HUES6 (cell line): ENCODE measurements at regions not wholly inside any gene's neighbourhood (a gene's known extent, or its start where the extent isn't known, plus 50 kb on each side); places are given as distances from the start of the nearest gene placed in this dataset.

ENCODE experiments used
- H3K27ac ChIP-seq: 2 replicates; pipeline ENCODE4 v1.7.0; 2013; ENCODE audit warnings: low read depth, mild to moderate bottlenecking, low read length, inconsistent platforms
- H3K27me3 ChIP-seq: 2 replicates; pipeline ENCODE4 v1.6.1; 2013; ENCODE audit warnings: low read length; ENCODE audit not compliant: control insufficient read depth, insufficient read depth
- H3K36me3 ChIP-seq: 2 replicates; pipeline ENCODE4 v1.6.1; 2013; ENCODE audit warnings: low read length; ENCODE audit not compliant: control insufficient read depth, insufficient read depth
- H3K4me1 ChIP-seq: 2 replicates; pipeline ENCODE4 v1.6.1; 2013; ENCODE audit warnings: low read length; ENCODE audit not compliant: control insufficient read depth, insufficient read depth
- H3K4me3 ChIP-seq: 2 replicates; pipeline ENCODE4 v1.5.1; 2013; ENCODE audit warnings: low read depth, low read length
- H3K9ac ChIP-seq: one replicate; pipeline ENCODE4 v1.6.1; 2013; ENCODE audit warnings: mild to moderate bottlenecking, low read length
- H3K9me3 ChIP-seq: 2 replicates; pipeline ENCODE4 v1.6.1; 2013; ENCODE audit warnings: low read depth, low read length; ENCODE audit not compliant: control insufficient read depth, insufficient read depth

DNA sequence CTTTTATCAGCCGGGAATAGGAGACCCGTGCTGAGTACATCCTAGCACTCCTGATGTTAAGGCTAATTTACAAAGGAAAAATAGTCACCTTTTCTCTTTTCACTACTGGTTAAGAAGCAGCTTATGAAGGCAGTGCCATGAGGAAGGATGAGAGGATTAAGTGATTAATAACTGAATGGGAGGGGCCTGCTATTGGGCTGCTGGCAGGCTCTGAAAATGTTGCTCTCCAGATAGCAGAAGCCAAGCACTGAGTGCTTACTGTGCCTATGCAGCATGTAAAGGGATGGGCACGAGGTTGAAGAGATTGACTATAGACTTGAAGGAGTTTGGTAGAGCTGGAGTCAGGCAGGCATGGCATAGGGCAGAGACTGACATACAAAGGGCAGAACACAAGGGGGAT lies 282.4 kb upstream of the THSD7B start:
- Histone ChIP-seq H3K27ac (no peak overlapping the region), H3K27me3 (no peaks in the 10 kb centered on the region), H3K4me1 (no peaks in the 10 kb centered on the region), H3K36me3 (no peaks in the 10 kb centered on the region), H3K9ac (no peak overlapping the region), H3K4me3 (no peak overlapping the region), H3K9me3 (0 out of 2 replicates have a peak, but pooled peaks cover 4% of the 10 kb centered on the region)

- Histone ChIP-seq H3K9ac (no peak overlapping the region), H3K9me3 (0 out of 2 replicates have a peak, but pooled peaks cover 4% of the 10 kb centered on the region), H3K4me1 (no peaks in the 10 kb centered on the region), H3K36me3 (no peaks in the 10 kb centered on the region), H3K4me3 (no peak overlapping the region), H3K27ac (no peak overlapping the region), H3K27me3 (no peaks in the 10 kb centered on the region)
These were observed 283.3 kb upstream of the THSD7B start for GRCh38 chr2:136482006-136482405.

DNA sequence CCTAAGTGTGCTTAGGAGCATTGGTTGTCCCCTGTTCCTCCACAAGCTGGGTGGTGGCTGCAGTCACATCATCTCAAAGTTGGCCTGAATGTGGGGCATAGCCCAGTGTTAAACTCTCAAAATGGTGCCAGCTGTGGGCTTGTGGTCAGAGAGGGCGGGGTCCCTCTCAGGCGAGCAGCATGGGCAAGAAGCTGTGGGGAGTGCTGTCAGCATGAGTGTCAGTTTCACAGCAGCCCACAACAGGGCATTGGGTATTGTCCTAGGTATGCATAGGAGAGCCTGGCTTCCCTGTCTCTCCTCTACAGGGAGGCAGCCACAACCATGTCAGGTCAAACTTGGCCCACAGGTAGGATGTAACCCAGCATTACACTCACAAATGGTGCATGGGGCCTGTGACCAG lies 285.6 kb upstream of the THSD7B start:
- 0 out of 2 replicates have a peak, but pooled peaks cover 4% of the 10 kb centered on the region for H3K9me3 ChIP-seq
- H3K9ac ChIP-seq = no peak overlapping the region
- no peaks in the 10 kb centered on the region for H3K36me3 ChIP-seq
- H3K4me3 ChIP-seq = no peak overlapping the region
- no peaks in the 10 kb centered on the region for H3K27me3 ChIP-seq
- H3K27ac ChIP-seq = no peak overlapping the region
- no peaks in the 10 kb centered on the region for H3K4me1 ChIP-seq

- no peaks in the 10 kb centered on the region for H3K36me3 ChIP-seq
- H3K9ac ChIP-seq = no peak overlapping the region
- peaks cover 2% of the 10 kb centered on the region; the same call in 1 of the 2 replicates for H3K4me1 ChIP-seq
- H3K4me3 ChIP-seq = no peak overlapping the region
- no peak overlapping the region for H3K27ac ChIP-seq
- H3K9me3 ChIP-seq = no peaks in the 10 kb centered on the region
- H3K27me3 ChIP-seq = no peaks in the 10 kb centered on the region
These were observed 296.5 kb upstream of the THSD7B start for GRCh38 chr2:136468799-136469369.

GRCh38 chr2:136452528-136452927 lies 312.8 kb upstream of the THSD7B start:
- H3K27me3 ChIP-seq = no peaks in the 10 kb centered on the region

DNA sequence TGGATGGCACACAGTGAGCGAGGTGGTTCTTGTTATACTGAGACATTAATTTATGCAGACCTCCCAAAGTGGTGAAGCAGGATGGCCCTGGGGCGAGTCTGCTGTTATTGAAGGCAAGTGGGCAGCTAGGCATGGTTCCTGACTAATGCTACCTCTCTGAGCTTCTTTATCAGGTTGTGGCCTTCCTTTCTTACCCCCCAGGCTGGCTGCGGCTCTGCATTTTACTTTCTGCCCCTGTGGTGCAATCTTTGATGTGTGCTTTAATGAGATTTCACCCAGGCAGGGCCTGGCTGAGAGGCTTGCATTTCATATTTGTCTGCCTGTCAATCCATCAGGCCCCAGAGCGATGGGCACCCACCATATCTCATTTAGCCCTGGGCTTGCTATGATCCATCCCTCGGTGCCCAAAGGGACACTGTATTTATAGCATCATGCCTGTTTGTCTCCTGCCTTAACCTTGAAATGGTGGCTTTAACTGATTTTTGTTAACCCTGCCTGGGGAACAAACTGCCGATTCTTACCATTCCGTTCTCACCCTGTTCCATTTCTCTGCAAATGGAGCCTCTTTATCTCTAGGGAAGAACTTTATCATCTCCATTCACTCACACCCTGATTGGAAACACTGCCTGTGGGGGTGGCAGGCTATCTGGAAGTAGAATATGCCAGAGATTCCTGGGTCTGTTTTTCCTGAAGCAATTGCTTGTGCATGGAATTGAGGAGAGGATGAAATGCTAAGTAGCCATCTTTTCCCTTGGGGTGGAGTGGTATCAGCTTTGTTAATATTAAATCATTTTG lies 316.2 kb upstream of the THSD7B start:
- no peak overlapping the region for H3K27ac ChIP-seq
- no peaks in the 10 kb centered on the region for H3K36me3 ChIP-seq

More at GRCh38 chr2:136452528-136452927, 312.8 kb upstream of the THSD7B start:
- no peaks in the 10 kb centered on the region for H3K36me3 ChIP-seq
- no peak overlapping the region for H3K4me3 ChIP-seq
- H3K27ac ChIP-seq = no peak overlapping the region
- H3K4me1 ChIP-seq = peaks cover 8% of the 10 kb centered on the region; the same call in 1 of the 2 replicates
- no peaks in the 10 kb centered on the region for H3K9me3 ChIP-seq
- H3K9ac ChIP-seq = no peak overlapping the region

GRCh38 chr2:136448432-136448831 lies 316.9 kb upstream of the THSD7B start:
- H3K4me3 ChIP-seq = no peak overlapping the region
- no peak overlapping the region for H3K9ac ChIP-seq

More for the DNA sequence above, 316.2 kb upstream of the THSD7B start:
- Histone ChIP-seq H3K9ac (no peak overlapping the region), H3K9me3 (no peaks in the 10 kb centered on the region), H3K4me1 (peaks cover 8% of the 10 kb centered on the region; the same call in 1 of the 2 replicates), H3K27me3 (no peaks in the 10 kb centered on the region), H3K4me3 (no peak overlapping the region)

DNA sequence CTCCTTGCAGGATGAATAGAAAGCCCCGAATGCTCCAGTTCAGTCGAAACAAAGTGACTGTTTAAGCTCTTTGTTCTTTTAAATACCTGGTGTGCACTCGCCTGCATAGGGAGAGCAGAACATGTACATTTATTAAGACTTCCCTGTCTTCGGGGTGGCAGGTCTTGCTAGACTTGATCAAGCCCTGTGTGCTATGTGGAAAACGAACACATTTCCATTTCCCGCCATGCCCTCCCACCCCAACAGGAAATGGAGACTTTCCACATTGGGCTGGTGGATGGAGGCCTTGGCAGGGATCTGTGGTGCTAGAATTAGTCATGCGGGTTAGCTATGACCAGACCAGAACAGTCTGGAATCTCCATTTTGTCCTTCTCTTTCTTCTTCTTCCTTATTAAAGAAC lies 321.0 kb upstream of the THSD7B start:
- H3K27ac ChIP-seq = no peak overlapping the region
- no peaks in the 10 kb centered on the region for H3K27me3 ChIP-seq
- H3K9ac ChIP-seq = no peak overlapping the region
- no peaks in the 10 kb centered on the region for H3K9me3 ChIP-seq
- H3K36me3 ChIP-seq = no peaks in the 10 kb centered on the region
- no peak overlapping the region for H3K4me3 ChIP-seq
- H3K4me1 ChIP-seq = peaks cover 19% of the 10 kb centered on the region

More at GRCh38 chr2:136448432-136448831, 316.9 kb upstream of the THSD7B start:
- Histone ChIP-seq H3K27me3 (no peaks in the 10 kb centered on the region), H3K9me3 (no peaks in the 10 kb centered on the region), H3K4me1 (peaks cover 8% of the 10 kb centered on the region; the same call in 1 of the 2 replicates), H3K36me3 (no peaks in the 10 kb centered on the region), H3K27ac (no peak overlapping the region)

DNA sequence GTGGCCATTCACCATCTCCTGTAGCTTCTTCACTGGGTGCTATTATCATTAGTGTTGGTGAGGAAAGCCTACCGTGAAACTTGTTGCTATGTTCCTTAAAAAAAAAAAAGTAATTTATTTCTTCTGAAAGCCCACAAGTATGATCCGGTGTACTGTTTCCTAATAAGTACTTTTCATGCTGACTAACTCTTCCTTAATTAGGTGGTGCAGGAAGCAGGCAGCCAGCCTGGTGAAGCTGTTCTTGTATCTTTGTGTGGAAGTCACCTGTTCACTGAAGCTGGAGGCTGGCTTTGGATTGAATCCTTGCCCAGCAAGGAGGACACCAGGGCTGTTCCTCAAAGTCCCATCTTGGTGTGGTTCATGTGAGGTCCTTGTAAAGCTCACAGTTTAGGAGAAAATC lies 321.7 kb upstream of the THSD7B start:
- no peaks in the 10 kb centered on the region for H3K36me3 ChIP-seq
- H3K4me3 ChIP-seq = no peak overlapping the region
- no peak overlapping the region for H3K9ac ChIP-seq
- H3K9me3 ChIP-seq = no peaks in the 10 kb centered on the region
- H3K27ac ChIP-seq = no peak overlapping the region
- H3K27me3 ChIP-seq = no peaks in the 10 kb centered on the region
- peaks cover 22% of the 10 kb centered on the region for H3K4me1 ChIP-seq

DNA sequence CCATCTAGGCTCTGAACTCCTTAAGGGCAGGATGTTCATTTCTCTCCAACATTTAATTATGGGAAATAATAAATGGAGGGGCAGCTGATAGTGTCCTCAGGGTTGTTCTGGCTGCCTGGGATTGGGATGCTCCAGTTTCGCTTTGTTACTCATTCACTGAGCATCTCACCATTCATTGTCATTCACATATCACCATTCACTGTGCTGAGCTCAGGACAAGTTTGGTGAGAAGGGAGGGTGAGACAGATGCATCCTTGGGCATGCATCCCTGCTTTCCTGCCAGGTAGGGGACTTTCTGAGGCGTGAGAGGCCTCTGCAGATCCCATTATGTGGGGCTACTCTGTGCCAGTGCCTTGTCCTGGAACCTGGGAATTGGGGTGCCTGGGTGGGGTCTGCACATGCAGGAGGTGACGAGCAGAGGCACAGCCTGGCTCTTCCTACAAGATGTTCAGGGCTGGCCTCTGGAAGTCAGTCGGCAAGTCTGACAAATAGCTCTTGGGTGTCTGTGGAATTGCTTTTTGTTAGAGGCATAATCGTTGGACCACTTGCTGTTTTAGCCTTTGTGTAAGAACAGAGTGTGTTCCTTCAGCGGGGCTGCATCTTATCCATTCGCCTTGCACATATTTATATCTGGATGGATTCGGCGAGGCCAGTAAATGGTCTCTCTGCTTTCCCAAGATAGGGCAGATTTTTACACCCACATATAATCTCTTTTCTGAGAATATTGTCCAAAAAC lies 323.2 kb upstream of the THSD7B start:
- Histone ChIP-seq H3K27ac (no peak overlapping the region), H3K4me1 (peaks cover 16% of the 10 kb centered on the region), H3K36me3 (no peaks in the 10 kb centered on the region)

More for the DNA sequence above, 323.2 kb upstream of the THSD7B start:
- no peak overlapping the region for H3K9ac ChIP-seq
- H3K9me3 ChIP-seq = no peaks in the 10 kb centered on the region
- H3K4me3 ChIP-seq = no peak overlapping the region
- H3K27me3 ChIP-seq = no peaks in the 10 kb centered on the region
